NT2/D1 (cell line): ENCODE measurements at regions not wholly inside any gene's neighbourhood (a gene's known extent, or its start where the extent isn't known, plus 50 kb on each side); places are given as distances from the start of the nearest gene placed in this dataset.

Experiments
- SUZ12 ChIP-seq: IDR thresholded peaks from 2 replicates; pipeline ENCODE4 v1.6.1; 2011; ENCODE audit not compliant: insufficient read length, insufficient read depth; ENCODE audit errors: extremely low read depth
- ZNF274 ChIP-seq: IDR thresholded peaks from 2 replicates; pipeline ENCODE4 v1.6.1; 2011; ENCODE audit warnings: mild to moderate bottlenecking, low read depth, low read length

DNA sequence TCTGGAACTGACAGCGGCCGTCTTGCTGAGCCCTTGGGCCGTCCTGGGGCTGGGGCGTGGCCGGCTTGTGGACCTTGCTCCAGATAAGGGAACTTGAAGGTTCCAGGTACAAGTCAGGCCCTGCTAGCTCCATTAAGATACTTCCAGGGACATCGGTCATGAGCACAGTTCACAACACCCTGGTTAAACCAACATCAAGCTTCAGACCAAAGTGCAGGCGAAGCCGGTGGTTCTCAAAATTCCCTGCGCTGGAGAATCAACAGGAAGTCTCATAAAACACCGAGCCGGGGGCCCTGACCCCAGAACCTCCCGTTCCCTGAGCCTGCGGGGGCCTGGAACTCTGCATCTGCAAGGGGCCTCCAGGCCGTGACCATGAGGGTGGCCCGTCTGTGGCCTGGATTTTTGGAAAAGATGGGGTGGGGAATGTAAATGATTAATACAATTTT lies 1043.8 kb downstream of the BRD1 start:
- TF ChIP-seq ZNF274 (no peak), SUZ12 (no peak)
